ENCODE measurements at regions not wholly inside any gene's neighbourhood (a gene's known extent, or its start where the extent isn't known, plus 50 kb on each side); places are given as distances from the start of the nearest gene placed in this dataset.

DNA sequence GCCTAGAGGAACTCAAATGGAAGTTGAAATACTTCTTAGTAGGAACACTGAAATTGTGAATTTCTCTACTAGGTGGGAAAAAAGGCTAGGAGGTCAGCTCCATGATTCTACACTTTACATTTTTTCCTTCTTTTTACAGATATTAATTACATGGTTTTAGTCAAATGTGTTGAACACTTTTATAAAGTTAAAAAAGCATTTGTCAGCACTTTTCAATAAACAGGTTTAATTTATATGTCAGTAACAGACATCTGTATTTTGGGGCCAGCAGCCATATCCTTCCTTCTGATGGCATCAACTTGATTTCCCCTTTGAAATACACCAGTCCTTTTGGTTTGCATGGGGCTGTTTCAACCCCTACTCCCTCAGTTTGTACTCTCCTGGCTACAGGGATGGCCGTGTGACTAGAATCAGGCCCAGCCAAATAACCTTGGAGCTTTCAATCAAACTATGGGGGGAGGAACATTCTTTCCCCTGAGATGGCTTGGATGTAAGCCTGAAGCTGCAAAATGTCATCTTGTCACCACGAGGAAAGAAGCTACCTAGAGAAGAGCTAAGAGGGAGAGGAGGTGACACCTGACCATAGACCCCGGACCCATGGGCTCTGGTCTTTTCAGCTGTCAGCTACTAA lies 171.0 kb upstream of the NEBL start:
- no peak overlapping the region for H3K4me3 ChIP-seq (ENCODE audit: low read depth, low read length)
- TF ChIP-seq, protein P1, sequence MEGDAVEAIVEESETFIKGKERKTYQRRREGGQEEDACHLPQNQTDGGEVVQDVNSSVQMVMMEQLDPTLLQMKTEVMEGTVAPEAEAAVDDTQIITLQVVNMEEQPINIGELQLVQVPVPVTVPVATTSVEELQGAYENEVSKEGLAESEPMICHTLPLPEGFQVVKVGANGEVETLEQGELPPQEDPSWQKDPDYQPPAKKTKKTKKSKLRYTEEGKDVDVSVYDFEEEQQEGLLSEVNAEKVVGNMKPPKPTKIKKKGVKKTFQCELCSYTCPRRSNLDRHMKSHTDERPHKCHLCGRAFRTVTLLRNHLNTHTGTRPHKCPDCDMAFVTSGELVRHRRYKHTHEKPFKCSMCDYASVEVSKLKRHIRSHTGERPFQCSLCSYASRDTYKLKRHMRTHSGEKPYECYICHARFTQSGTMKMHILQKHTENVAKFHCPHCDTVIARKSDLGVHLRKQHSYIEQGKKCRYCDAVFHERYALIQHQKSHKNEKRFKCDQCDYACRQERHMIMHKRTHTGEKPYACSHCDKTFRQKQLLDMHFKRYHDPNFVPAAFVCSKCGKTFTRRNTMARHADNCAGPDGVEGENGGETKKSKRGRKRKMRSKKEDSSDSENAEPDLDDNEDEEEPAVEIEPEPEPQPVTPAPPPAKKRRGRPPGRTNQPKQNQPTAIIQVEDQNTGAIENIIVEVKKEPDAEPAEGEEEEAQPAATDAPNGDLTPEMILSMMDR (IDR thresholded peaks at IDR 0.05; ENCODE audit: borderline replicate concordance, insufficient read depth, low read depth, low read length) = no peak

DNA sequence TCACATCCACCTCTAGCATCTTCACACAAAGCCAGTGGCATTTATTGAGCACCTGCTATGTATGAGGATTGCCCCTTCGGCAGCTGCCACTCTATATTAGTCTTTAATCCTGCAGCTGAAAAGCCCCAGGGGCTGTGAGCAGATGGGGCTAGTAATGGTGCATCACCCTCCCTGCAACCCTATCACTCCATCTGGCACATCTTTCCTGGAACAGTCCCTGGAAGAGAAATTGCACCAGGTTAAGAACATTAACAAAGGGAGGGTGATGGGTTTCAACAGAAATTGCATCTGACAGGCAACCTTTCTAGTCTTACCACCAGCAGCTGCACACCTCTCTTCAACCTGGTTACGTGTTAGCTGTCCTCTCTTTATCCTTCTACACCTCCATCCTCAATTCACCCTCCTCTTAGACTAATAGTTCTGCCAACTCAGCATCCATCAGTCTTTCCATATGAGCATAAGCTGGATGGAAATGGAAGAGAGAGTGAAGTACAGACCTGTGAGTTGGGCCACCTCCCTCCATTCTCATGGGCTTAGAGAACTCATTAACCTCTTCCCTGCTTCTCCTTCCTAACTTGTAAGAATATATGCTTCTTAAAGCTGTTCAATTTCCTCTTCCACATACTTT lies 168.6 kb upstream of the NEBL start:
- H3K4me3 ChIP-seq (ENCODE audit: low read depth, low read length) = no peak overlapping the region
- TF ChIP-seq, protein P1 (IDR thresholded peaks at IDR 0.05; ENCODE audit: borderline replicate concordance, insufficient read depth, low read depth, low read length) = no peak

DNA sequence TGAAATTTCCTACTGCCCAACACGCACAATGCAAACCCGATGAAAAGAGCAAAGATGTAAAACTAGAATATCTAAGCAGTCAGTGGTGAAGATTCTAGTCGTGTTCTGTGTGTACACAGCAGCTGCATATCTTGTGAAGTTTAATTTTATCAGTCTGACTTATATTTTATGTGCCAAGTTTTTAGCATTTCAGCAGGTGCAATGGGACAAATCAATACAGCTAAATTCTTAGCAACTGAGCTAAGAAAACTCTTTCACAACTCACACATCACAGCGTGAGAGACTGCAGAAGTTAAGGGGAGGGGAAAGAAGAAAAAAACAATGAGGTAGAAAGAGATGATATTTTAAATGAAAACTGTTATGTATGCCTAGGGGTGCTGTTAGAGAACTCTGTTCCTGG lies 164.9 kb upstream of the NEBL start:
- H3K4me3 ChIP-seq (ENCODE audit: low read depth, low read length) = no peak overlapping the region
- TF ChIP-seq, protein P1 (IDR thresholded peaks at IDR 0.05; ENCODE audit: borderline replicate concordance, insufficient read depth, low read depth, low read length) = no peak

DNA sequence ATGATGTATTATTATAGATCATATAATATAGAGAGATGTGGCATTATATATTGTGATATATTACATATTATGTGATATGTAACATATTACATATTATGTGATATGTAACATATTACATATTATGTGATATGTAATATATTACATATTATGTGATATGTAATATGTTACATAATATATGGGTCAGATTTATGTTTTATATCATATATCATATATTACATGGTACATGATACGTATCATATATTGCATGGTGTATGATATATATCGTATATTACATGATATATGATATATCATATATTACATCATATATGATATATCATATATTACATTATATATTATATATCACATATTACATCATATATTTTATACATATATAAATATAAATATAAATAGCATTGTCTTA lies 164.1 kb upstream of the NEBL start:
- no peak overlapping the region for H3K4me3 ChIP-seq (ENCODE audit: low read depth, low read length)
- TF ChIP-seq, protein P1 (IDR thresholded peaks at IDR 0.05; ENCODE audit: borderline replicate concordance, insufficient read depth, low read depth, low read length) = no peak

DNA sequence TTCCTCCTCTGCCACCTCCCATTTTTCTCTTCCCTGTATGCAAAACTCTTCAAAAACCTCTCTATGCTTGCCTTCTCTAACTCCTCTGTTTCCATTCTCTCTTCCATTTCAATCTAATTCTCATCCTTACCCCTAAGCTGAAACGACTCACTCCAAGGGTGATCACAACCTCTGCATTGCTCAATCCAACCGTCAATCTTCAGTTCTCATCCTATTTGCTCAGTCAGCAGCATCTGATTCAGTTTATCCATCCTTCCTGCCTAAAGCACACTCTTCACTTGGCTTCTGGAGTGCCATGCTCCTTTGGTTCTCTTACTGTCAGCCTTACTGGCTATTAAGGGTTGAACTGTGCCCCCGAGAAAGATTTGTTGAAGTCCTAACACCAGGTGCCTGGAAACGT lies 163.5 kb upstream of the NEBL start:
- H3K4me3 ChIP-seq (ENCODE audit: low read depth, low read length) = no peak overlapping the region
- TF ChIP-seq, protein P1 (IDR thresholded peaks at IDR 0.05; ENCODE audit: borderline replicate concordance, insufficient read depth, low read depth, low read length) = no peak

DNA sequence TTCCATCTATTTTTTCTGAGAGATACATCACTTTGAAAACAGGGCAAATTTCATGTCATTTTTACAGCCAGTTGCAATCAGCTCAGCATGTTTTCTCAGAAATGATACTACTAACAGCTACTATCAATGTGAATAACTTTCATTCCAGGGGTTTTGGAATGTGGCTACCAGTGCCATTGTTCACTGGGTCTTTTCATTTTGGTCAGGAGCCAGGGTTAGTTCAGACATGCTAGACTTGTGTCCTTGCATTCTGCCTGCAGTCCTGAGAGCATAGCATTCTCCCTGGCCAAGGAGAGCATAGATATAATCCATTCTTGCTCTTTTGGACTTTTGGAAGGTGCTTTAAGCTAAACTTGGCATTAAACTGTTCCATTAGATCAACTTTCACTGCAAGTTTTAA lies 160.9 kb upstream of the NEBL start:
- no peak overlapping the region for H3K4me3 ChIP-seq (ENCODE audit: low read depth, low read length)
- TF ChIP-seq, protein P1 (IDR thresholded peaks at IDR 0.05; ENCODE audit: borderline replicate concordance, insufficient read depth, low read depth, low read length) = no peak

DNA sequence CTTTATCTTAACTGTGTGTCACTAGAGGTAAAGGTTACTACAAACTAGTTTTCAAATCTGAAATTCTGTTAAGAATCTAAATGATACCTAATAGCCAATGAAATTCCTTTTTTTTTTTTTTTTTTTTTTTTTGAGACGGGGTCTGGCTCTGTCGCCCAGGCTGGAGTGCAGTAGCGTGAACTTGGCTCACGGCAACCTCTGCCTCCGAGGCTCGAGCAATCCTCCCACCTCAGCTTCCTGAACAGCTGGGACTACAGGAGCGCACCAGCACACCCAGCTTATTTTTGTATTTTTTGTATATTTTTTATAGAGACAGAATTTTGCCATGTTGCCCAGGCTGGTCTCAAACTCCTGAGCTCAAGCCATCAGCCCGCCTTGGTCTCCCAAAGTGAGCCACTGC lies 160.3 kb upstream of the NEBL start:
- H3K4me3 ChIP-seq (ENCODE audit: low read depth, low read length) = no peak overlapping the region
- TF ChIP-seq, protein P1 (IDR thresholded peaks at IDR 0.05; ENCODE audit: borderline replicate concordance, insufficient read depth, low read depth, low read length) = no peak

All from GM12875 (cell line).